GM21360 (cell line): ENCODE measurements at regions not wholly inside any gene's neighbourhood (a gene's known extent, or its start where the extent isn't known, plus 50 kb on each side); places are given as distances from the start of the nearest gene placed in this dataset.
"Not testable (repeated sequence)": the region's sequence is repeated elsewhere in the genome, so short reads cannot be mapped to it uniquely, and the experiment has no call there.

ENCODE experiments used
- ATAC-seq: cut with Tn5 transposase; IDR thresholded peaks from one replicate; pipeline ENCODE4 v1.9.1; 2021; ENCODE audit warnings: mild to moderate bottlenecking, moderate library complexity; ENCODE audit not compliant: unreplicated experiment

DNA sequence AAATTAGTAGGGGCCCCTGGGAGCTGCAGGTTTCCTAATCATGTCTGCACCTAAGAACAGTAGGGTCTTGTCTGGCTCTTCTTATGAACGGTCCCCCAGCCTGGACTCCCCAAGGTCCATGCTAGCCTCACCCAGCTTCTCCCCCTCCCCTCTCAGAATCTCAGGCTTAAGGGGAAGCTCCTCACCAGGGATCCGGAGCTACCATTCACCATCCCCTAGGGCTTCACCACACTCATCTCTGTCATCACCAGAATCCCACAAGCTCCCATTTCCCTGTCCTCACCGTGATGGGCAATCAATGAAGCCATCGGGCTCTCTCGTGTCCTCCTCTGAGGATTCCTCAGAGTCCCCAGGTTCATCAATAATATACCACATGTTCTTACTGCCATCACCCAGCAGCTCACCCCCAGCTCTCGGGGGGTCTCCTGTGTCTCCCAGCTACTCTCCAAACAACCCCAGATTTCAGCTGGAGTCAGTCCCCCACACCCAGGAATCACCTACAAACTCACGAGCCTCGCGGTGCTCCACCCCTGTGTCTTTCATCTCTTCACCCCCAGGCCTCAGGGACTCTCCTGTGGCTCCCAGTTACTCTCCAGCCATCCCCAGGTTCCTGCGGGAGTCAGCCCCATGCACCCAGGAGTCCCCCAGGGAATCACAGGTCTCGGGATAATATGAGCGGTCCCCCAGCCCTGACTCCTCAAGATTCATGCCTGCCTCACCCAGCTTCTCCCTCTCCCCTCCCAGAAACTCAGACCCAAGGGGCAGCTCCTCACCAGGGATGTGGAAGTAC, 335.6 kb downstream of the CWH43 start:
- ATAC-seq: not testable (repeated sequence)

GRCh38 chr4:49322610-49323572, 336.8 kb downstream of the CWH43 start:
- not testable (repeated sequence) for ATAC-seq

DNA sequence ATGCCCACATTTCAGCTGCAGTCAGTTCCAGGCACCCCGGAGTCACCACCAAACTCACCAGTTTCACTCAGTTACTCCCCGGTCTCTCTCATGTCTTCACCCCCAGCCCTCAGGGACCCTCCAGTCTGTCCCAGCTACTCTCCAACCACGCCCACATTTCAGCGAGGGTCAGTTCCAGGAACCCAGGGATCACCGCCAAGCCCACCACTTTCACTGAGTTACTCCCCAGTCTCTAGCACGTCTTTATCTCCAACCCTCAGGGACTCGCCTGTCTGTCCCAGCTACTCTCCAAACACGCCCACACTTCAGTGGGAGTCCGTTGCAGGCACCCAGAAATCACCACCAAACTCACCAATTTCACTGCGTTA, 337.5 kb downstream of the CWH43 start:
- ATAC-seq: not testable (repeated sequence)
